ENCODE measurements at regions not wholly inside any gene's neighbourhood (a gene's known extent, or its start where the extent isn't known, plus 50 kb on each side); places are given as distances from the start of the nearest gene placed in this dataset.

DNA sequence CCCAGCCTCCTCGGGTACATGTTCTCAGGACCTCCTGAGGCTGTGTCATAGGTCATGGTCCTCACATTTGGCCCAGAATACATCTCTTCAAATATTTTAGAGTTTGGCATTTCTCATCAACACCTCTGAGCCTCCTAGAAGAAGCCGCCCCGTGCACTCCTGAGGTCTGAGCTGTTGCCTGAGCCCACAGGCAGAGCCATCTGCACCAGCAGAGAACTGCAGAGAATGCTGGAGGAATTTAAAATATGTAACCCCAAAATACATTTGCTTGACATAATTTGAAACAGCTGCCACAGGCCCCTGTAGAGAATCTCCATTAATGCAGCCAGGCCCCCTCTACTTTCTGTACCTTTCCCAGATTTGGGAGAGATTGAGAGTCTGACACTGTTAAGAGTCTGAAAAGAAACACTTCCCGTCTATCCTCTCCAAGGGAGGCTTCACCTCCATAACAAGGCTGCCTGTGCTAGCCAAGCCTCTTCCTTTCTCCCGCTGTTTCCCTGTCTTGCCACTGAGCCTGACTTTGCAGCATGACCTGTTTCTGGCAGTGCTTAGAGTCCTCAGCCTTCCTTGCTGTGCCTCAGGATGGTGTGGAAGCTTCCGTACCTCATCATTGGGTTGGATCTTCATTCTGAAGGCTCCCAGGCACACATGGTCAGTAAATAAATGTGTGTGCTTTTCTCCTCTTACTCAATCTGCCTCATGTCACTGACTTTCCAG lies 95.4 kb upstream of the SFSWAP start:
- no peak for DNase-seq

GRCh38 chr12:131616043-131616700 lies 94.7 kb upstream of the SFSWAP start:
- no peak overlapping the region for H3K27ac ChIP-seq
- no peaks in the 10 kb centered on the region for H3K27me3 ChIP-seq (ENCODE audit: insufficient read depth, low read depth, severe bottlenecking)
- no peaks in the 10 kb centered on the region for H3K36me3 ChIP-seq
- DNase-seq = no peak
- H3K9me3 ChIP-seq (ENCODE audit: severe bottlenecking) = no peaks in the 10 kb centered on the region
- H3K4me3 ChIP-seq (ENCODE audit: low read depth, low read length) = no peak overlapping the region
- TF ChIP-seq, protein P1, sequence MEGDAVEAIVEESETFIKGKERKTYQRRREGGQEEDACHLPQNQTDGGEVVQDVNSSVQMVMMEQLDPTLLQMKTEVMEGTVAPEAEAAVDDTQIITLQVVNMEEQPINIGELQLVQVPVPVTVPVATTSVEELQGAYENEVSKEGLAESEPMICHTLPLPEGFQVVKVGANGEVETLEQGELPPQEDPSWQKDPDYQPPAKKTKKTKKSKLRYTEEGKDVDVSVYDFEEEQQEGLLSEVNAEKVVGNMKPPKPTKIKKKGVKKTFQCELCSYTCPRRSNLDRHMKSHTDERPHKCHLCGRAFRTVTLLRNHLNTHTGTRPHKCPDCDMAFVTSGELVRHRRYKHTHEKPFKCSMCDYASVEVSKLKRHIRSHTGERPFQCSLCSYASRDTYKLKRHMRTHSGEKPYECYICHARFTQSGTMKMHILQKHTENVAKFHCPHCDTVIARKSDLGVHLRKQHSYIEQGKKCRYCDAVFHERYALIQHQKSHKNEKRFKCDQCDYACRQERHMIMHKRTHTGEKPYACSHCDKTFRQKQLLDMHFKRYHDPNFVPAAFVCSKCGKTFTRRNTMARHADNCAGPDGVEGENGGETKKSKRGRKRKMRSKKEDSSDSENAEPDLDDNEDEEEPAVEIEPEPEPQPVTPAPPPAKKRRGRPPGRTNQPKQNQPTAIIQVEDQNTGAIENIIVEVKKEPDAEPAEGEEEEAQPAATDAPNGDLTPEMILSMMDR (IDR thresholded peaks at IDR 0.05; ENCODE audit: low read depth, low read length) = no peak

More for the DNA sequence above, 95.4 kb upstream of the SFSWAP start:
- Histone ChIP-seq H3K36me3 (no peaks in the 10 kb centered on the region), H3K4me3 (ENCODE audit: low read depth, low read length) (no peak overlapping the region), H3K9me3 (ENCODE audit: severe bottlenecking) (no peaks in the 10 kb centered on the region), H3K27me3 (ENCODE audit: insufficient read depth, low read depth, severe bottlenecking) (no peaks in the 10 kb centered on the region), H3K27ac (no peak overlapping the region)
- TF ChIP-seq, protein P1 (IDR thresholded peaks at IDR 0.05; ENCODE audit: low read depth, low read length) = no peak

- TF ChIP-seq, protein P1 (IDR thresholded peaks at IDR 0.05; ENCODE audit: low read depth, low read length) = no peak
- no peak for DNase-seq
- no peak overlapping the region for H3K27ac ChIP-seq
- no peak overlapping the region for H3K4me3 ChIP-seq (ENCODE audit: low read depth, low read length)
- H3K36me3 ChIP-seq = no peaks in the 10 kb centered on the region
- no peaks in the 10 kb centered on the region for H3K9me3 ChIP-seq (ENCODE audit: severe bottlenecking)
- no peaks in the 10 kb centered on the region for H3K27me3 ChIP-seq (ENCODE audit: insufficient read depth, low read depth, severe bottlenecking)
Observed at GRCh38 chr12:131616738-131617137, 94.2 kb upstream of the SFSWAP start.

- Histone ChIP-seq H3K27me3 (ENCODE audit: insufficient read depth, low read depth, severe bottlenecking) (no peaks in the 10 kb centered on the region), H3K36me3 (no peaks in the 10 kb centered on the region), H3K9me3 (ENCODE audit: severe bottlenecking) (no peaks in the 10 kb centered on the region), H3K27ac (no peak overlapping the region), H3K4me3 (ENCODE audit: low read depth, low read length) (no peak overlapping the region)
- no peak for DNase-seq
- TF ChIP-seq, protein P1 (IDR thresholded peaks at IDR 0.05; ENCODE audit: low read depth, low read length) = no peak
Observed at GRCh38 chr12:131617179-131617578, 93.7 kb upstream of the SFSWAP start.

DNA sequence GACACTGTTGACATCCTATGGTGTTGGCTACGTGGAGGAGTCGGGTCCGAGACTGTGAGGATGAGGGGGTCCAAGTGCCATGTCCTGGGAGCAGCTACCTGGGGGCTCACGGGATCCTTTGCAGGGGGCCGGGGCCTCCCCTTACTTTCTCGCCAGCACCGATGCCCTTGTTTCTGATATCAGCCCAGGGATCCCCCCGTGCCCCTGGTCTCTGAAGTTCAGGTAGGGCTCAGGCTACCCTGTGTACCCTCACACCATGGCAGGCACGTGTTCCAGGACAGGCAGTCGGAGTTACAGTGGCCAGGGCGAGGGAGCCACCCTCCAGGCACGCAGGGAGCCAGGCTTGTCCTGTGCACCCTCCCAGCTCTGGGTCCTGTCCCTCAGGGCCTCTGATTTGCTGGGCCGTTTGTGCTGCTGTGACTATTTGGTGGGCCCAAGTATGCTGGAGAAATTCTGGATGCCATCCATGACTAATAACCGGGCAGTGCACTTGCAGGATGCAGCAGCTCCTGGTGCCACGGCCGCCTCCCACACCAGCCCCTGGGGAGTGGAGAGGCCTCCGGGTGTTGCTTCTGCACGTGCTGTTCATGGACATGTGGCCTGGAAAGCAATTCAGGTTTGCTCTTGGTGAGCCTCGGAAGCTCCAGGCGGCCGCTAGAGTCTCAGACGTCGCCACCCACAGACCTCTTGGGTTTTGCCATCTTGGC lies 93.1 kb upstream of the SFSWAP start:
- H3K4me3 ChIP-seq (ENCODE audit: low read depth, low read length) = no peak overlapping the region
- no peaks in the 10 kb centered on the region for H3K27me3 ChIP-seq (ENCODE audit: insufficient read depth, low read depth, severe bottlenecking)
- no peaks in the 10 kb centered on the region for H3K9me3 ChIP-seq (ENCODE audit: severe bottlenecking)
- TF ChIP-seq, protein P1 (IDR thresholded peaks at IDR 0.05; ENCODE audit: low read depth, low read length) = no peak
- no peak overlapping the region for H3K27ac ChIP-seq
- H3K36me3 ChIP-seq = no peaks in the 10 kb centered on the region
- no peak for DNase-seq
